ENCODE measurements at regions not wholly inside any gene's neighbourhood (a gene's known extent, or its start where the extent isn't known, plus 50 kb on each side); places are given as distances from the start of the nearest gene placed in this dataset.
A peak's percentile ranks its signal among the peaks of the same experiment; 100 is the strongest.
"Not testable (repeated sequence)": the region's sequence is repeated elsewhere in the genome, so short reads cannot be mapped to it uniquely, and the experiment has no call there.

DNA sequence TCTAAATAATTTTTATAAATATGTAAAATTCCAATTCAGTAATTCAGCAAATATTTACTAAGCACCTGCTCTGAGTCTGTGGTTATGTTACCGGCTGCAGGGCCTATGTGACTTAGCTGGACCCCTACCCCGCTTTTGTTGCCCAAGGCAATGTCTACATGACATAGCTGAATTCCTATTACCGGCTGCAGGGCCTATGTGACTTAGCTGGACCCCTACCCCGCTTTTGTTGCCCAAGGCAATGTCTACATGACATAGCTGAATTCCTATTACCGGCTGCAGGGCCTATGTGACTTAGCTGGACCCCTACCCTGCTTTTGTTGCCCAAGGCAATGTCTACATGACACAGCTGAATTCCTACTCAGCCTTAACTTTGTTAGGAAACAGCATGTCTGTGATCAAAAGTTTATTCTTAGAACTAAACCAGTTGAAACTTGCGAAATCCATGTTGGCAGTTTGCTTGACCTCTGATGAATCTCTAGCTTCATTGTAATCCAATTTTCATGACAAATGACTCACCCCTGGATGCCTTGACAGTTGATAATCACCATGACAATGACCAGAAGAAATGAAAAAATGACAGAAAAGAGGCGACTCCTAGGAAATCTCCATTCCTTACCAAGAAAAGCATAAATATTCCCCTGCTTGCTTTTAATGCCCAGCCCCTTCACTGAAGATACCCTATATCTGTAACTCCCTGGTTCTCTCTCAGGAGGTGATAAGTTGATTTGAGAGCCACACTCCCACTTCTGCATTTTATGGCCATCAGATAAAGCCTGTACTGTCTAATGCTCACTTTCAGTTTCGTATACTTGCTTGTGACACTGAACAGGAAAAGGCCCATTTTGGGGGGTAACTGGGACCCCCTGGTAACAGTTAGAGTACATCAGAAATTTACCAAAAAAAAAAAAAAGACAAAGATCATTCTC lies 148.4 kb upstream of the SYT10 start:
- intact Hi-C loops (cut with DNase I) = no loop called here
- ATAC-seq (peak; percentile 79 to 93), DNase-seq (peak; percentile 23)

DNA sequence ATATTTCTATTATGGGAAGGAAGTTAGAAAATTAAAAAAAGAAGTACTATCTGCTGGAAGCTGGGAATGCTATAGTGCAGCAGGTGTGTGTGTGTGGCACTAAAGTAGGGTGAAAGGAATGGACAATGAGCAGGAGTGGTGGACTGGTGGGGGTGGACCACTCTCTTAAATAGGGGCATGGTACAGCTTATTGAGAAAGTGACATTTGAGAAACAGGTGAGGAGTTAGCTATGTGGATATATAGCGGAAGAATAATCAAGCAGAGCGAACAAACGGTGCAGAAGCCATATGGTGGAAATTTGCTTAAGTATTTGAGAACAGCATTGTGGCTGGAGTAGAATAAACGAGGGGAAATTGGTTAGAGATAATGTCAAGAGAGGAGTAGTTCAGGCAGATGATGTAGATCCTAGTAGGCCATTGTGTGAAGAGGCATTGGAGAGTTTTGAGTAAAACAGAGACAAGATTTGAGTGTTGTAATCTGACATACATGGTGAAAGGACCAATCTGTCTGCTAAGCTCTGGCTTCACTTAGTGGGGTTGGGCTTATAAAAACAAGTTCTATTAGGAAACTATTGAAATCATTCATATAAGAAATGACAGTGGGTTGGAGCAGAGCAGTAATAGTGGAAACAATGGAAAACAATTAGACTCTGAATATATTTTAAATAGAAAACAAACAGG lies 149.2 kb upstream of the SYT10 start:
- peak in 1 of 2 donors; percentile 45 for ATAC-seq
- intact Hi-C loops (cut with DNase I) = no loop called here
- DNase-seq = no peak

DNA sequence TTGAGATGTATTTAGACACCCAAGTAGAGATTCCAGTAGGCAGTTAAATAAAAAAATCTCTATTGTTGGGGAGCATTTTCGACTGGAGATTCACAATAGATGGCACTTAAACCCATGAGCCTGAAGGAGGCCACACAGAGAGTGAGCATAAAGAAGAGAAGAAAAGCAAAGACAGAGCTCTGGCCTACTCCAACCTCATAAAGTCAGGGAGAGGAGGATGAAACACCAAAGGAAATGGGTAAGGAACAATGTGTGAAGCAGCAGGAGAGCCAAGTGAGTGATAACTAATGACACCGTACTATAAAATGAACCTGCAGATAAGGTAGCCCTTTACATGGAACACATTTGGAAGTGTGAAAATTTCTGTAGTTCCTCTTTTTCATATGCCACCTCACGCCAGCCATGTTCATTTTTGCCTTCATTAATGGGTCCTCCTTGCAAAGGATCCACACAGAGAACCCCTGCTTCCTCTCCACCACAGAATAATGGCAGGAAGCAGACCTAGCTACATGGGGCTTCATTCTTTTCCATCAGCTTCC lies 150.0 kb upstream of the SYT10 start:
- no peak for ATAC-seq
- no peak for DNase-seq
- intact Hi-C loops (cut with DNase I) = no loop called here

DNA sequence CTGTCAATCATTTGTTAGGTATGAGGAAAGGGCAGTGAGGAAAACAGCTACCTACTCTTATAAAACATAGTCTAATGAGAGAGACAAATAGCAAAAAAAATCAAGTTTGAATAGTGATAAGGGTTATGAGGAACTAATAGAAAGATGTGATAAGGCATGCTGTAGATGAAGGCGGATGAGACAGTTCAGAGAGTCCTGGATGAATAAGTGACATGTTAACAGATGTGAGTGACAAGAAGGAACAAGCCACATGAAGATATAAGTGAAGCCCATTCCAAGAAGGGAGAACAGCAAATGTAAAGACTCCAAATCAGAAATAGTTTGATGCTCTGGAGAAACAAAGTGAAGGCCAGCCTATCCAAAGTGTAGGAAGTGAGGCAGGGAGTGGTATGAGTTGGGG lies 154.1 kb upstream of the SYT10 start:
- intact Hi-C loops (cut with DNase I) = no loop called here
- ATAC-seq = no peak
- DNase-seq = no peak

DNA sequence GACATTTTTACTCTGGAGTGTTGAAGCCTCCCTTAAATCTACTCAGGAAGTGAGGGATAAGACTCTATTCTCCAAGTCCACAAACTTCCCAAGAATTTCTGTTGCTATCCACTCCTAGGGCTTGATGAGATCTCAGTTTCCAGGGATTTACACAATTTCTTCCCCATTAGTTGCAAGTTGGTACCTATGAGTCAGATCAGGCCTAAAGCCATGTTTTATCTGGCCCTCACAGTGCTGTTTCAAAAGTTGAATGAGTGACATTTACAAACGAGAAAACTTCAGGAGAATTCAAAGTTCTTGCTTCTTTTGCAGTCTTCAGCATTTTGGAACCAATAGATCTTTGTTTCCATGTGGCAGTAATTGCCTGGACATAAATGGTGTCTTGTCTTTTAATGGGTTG lies 156.4 kb upstream of the SYT10 start:
- no peak for ATAC-seq

DNA sequence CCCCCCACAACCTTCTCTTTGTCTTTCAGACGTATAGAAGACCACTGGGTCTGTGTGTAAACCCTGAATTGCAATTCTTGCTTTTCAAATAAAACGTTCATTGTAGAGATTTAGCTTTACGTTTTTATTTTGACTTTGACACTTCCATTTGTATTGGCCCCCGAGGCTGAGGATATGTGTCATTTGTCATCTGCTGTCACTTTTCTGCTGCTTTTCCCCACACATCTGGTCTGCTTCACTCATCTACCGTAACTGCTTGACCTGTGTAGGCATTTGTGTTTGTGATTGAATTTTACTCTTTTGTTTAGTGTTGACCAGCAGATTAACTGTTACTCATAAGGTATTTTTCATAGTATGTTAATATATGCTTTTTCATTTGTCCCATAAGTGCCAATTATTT lies 157.2 kb upstream of the SYT10 start:
- ATAC-seq = no peak
- intact Hi-C loops (cut with DNase I) = no loop called here
- DNase-seq = no peak

More for the DNA sequence above, 156.4 kb upstream of the SYT10 start:
- no peak for DNase-seq
- intact Hi-C loops (cut with DNase I) = no loop called here

DNA sequence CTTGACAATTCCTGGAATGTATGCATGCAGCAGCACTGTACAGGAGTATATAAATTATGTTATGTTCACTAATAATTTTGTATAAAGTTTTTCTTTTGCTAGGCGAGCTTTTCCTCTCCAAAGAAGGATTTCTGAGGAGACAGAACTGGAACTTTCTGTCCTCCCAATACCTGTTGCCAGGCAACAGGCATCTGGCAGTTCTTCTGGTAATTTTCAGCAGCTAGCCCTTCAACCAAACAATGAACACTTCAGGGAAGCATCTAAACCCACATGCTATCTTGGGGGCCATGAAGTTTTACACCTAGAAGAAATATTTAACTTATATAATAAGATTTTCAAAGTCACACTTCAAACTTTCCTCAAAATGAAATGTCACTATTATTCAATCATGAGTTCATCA lies 162.9 kb upstream of the SYT10 start:
- ATAC-seq = no peak
- no peak for DNase-seq
- intact Hi-C loops (cut with DNase I) = no loop called here

DNA sequence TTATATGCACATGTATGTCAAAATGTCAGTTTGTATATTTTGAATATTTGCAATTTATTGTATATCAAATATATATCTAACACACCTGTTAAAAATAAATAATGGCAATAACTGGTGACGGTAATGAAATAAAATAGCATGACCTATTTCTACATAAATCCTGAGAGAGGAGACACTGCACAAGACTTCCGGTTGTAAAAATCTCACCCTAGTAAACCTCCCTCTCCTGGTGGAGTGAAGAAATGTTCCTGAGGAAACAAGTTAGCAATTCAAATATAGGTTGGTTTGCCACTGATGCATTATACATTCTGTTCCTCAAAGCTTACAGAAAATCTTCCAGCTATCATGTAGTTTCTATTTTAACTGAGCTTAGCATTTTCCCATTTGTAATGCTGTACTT lies 166.1 kb upstream of the SYT10 start:
- intact Hi-C loops (cut with DNase I) = no loop called here
- no peak for ATAC-seq
- DNase-seq = no peak

DNA sequence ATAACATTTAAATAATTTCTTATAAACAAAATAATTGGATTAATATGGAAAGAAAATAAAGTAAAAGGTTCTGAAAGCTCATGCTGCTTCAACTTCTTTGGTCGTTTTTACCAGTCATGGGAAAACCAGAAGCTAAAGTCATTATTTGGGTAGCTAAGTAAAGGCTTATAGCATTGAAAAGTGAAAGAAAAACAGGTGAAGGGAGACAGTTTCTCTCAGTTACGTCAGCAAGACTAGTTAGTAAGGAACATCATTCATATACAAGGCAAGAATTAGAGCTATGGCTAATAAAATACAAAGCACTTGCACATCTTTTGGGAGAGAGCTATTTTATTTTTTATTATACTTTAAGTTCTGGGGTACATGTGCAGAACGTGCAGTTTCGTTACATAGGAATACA lies 170.3 kb upstream of the SYT10 start:
- no peak for ATAC-seq

DNA sequence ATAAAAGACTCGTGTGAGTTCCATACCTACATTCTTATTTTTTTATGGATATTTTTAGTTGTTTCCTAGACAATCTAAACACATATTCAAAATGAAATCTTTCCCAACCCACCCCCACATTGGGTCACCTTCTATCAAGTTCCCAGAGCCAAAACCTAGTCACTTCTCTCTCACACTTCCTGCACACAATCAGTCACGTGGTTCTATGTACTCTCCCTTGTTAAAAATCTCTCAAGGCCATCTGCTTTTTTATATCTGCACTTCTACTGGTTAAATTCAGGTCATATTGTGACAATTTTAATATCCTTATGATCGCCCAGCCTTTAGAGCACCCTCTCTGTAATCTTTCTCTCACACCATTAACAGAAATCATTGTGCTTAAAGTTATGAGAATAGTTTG lies 175.0 kb upstream of the SYT10 start:
- no peak for DNase-seq
- intact Hi-C loops (cut with DNase I) = no loop called here
- ATAC-seq = no peak

More for the DNA sequence above, 170.3 kb upstream of the SYT10 start:
- intact Hi-C loops (cut with DNase I) = no loop called here
- no peak for DNase-seq

DNA sequence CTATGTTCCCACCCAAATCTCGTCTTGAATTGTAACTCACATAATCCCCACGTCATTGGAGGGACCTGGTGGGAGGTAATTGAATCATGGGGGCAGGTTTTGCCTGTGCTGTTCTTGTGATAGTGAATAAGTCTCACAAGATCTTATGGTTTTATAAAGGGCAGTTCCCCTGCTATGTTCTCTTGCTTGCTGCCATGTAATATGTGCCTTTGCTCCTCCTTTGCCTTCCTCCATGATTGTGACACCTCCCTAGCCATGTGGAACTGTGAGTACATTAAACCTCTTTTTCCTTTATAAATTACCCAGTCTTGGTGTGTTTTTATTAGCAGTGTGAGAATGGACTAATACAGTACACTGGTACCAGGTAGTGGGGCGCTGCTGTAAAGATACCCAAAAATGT lies 177.6 kb upstream of the SYT10 start:
- no peak for DNase-seq
- no peak for ATAC-seq
- intact Hi-C loops (cut with DNase I) = no loop called here

DNA sequence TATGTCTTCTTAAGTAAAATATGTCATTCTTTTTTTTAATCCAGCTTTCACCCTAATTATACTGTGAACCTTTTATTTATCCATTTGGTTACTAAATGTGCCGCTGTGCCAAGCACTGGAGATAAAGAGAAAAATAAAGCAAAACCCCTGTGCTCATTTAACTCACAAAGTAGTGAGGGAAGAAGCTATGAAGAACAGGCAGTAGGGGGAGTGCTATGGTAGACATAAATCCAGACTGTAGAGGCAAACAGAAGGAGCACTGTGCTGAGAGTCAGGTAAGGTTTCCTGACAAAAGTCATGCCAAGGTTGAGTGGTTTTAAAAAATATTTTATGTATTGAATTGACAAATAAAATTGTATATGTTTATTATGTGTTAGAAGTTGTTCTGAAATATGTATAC lies 188.5 kb upstream of the SYT10 start:
- intact Hi-C loops (cut with DNase I) = loop anchor here in 1 of 2 donors (10.0 kb wide), 1 partner anchor 53 kb away; no protein-coding TSS in a partner anchor

DNA sequence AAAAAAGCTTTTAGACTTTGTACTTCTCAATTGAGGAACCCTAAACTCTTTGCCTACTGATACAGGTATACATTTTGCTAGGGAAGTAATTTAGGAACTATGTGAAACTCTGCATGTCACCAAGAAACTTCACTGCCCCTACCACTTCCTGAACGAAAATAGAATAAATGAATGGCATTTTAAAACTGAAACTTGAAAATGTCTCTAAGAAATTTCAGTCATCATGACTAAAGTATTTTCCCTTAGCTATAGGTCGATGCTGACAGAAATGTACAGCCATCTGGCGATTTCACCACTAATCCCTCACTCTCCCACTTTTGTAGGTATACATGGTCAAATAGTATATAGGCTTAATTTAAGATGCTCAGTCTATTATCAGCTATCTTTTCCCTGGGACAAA lies 194.9 kb upstream of the SYT10 start:
- DNase-seq = no peak
- intact Hi-C loops (cut with DNase I) = no loop called here
- no peak for ATAC-seq

More for the DNA sequence above, 188.5 kb upstream of the SYT10 start:
- DNase-seq (no peak), ATAC-seq (no peak)

DNA sequence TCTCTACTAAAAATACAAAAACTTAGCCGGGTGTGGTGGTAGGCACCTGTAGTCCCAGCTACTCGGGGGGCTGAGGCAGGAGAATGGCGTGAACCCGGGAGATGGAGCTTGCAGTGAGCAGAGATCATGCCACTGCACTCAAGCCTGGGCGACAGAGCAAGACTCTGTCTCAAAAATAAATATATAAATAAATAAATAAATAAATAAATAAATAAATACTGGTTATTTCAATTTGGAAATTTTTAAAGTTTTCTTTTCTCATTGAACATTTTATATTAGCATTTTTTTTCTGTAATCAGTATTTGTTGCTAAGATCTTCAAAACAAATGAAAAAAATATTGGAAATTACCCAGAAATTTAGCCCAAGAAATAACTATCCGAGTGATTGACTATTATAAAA lies 197.3 kb upstream of the SYT10 start:
- ATAC-seq; DNase-seq; intact Hi-C loops (cut with DNase I): not testable (repeated sequence)

DNA sequence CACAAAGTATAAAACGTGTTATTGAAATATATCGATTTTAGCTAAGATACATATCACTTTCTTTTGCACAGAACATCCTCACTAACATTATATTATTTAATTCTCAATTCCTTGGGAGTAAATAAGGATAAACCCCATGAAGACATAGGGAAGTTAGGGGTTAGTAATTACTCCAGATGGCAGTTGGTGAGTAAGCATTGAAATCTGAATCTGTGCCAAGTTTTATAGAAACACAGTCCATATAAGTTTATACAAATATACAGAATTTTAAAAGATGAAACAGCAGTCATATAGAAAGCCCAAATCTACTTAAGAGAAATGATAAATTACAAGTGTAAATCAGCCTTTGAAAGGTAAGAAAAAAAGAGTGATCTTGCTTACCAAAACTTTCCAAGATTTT lies 200.4 kb upstream of the SYT10 start:
- intact Hi-C loops (cut with DNase I) = no loop called here
- ATAC-seq (no peak), DNase-seq (no peak)

DNA sequence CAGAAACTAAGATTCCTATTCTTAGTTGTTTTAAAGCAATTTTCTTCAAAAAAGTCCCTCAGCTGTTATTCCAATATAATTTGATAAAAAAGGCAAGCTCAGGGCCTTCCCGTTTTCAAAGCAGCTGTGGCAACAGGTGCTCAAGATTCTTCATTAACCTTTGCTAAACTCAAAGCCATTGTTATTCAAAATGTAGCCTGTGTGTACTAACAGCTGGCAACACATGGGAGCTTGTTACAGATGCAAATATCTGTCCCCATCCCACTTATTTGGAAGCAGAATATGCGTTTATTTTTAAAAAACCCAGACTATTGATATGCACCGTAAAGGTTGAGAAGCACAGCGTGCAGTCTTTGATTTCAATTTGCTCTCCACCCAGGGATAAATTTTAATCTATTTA lies 210.4 kb upstream of the SYT10 start:
- DNase-seq = no peak
- ATAC-seq = no peak
- intact Hi-C loops (cut with DNase I) = no loop called here

DNA sequence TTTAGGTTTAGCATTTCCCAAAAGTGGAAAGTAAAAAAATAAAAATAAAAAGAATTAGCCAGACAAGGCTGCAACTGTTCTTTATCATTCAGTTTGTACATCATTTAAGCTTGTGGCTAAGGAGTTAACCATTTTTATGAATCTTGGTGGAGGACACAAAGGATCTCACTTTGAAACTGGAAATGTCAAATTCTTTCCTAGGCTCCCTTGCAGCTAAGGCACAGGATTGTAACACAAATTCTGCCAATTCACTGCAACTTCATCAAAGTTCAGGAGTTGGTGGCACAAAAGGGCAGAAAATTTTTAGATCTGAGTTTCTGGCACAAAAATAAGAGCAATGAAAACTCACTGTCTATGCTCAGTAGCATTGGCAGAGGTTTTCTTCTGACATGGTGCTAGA lies 211.2 kb upstream of the SYT10 start:
- no peak for ATAC-seq
- DNase-seq = no peak
- intact Hi-C loops (cut with DNase I) = no loop called here

DNA sequence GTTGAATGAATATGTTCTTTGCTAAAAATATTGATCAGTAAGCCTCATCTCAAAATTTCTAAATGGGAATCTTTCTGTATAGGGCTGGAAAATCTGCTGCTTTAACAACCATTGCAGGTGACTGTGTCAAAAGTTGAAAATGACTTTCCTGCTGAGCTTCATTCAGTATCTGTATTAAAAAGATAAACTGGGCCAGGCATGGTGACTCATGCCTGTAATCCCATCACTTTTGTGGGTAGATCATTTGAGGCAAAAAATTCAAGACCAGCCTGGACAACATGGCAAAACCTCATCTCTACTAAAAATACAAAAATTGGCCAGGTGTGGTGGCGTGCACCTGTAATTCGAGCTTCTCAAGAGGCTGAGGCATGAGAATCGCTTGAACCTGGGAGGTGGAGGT lies 213.7 kb upstream of the SYT10 start:
- no peak for DNase-seq
- intact Hi-C loops (cut with DNase I) = no loop called here
- no peak for ATAC-seq

DNA sequence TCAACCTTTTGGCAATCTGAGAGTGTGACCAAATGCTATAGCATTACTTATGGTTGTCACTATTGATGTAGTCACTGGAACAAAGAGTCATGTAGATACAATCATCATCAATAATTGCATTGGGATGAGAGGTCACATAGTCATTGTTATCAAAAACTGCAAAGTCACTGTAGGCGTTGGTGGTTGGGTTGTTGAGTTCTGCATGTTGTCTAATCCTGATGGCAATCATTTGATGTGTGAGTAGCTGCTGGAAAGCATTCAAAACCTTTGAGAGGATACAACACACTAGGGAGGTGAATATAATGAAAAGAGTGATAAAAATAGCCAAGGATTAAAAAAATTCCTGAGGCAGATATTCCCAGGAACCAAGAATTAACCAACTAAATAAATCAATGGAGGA lies 214.7 kb upstream of the SYT10 start:
- intact Hi-C loops (cut with DNase I) = no loop called here
- DNase-seq = no peak
- no peak for ATAC-seq

DNA sequence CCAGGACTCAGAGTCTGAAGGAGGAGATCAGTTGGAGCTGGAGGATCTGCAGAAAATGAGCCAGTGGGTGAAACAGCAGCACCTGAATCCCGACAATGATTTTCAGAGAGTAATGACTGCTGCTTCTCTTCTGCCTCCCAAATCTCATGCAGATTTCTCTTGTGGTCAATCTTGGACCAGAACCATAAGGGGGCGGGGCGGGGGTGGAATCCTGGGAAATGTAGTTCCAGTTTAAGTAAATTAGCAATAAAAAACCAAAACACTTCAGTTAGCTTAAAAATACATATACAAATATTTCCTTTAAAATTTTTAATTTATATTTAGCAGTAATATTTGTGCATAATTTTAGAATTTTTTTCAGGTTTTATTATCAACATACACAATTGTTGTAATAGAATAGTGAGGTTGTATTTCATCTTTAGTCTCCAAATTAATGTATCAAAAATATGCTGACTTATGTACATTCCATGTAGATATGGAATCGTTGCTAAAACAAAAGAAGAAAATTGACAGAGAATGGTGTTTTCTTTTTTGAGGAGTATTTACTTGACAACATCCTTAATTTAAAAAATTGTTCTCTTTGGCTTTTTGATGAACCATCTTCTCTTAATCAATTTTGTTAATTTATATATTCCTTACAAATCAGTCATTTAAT lies 223.5 kb upstream of the SYT10 start:
- intact Hi-C loops (cut with DNase I) = no loop called here
- ATAC-seq = no peak
- DNase-seq = no peak
